HG03135 (cell line): ENCODE measurements at regions not wholly inside any gene's neighbourhood (a gene's known extent, or its start where the extent isn't known, plus 50 kb on each side); places are given as distances from the start of the nearest gene placed in this dataset.
"Not testable (repeated sequence)": the region's sequence is repeated elsewhere in the genome, so short reads cannot be mapped to it uniquely, and the experiment has no call there.

Source experiments
- ATAC-seq: cut with Tn5 transposase; IDR thresholded peaks from one replicate; pipeline ENCODE4 v1.9.1; 2021; ENCODE audit warnings: mild to moderate bottlenecking, moderate library complexity; ENCODE audit not compliant: unreplicated experiment

DNA sequence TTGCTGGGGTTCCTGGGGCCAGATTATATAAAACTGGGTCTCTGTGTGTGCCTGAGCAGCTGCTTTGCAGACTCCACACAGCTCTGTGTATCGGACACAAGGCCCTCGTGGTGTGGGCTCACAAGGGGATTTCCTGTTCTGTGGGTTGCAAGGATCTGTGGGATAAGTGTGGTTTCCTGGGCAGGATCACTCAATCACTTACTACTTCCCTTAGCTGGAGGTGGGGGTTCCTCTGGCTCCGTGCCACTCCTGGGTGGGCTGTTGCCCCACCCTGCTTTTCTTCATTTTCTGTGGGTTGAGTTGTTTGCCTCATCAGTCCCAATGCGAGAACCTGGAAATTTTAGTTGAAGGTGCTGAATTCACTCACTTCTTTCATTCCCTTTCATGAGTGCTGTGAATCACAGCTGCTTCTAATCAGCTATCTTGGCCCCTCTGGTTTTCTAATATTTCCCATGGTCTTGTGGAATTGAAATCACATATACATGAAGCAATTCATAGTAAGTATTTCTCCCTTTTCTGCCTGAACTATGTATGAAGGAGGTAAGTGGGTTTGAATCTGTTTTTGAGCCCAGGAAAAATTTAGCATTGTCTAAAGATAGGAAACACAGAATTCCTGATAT is 196.3 kb downstream of the DCDC2C start:
- no peak for ATAC-seq

DNA sequence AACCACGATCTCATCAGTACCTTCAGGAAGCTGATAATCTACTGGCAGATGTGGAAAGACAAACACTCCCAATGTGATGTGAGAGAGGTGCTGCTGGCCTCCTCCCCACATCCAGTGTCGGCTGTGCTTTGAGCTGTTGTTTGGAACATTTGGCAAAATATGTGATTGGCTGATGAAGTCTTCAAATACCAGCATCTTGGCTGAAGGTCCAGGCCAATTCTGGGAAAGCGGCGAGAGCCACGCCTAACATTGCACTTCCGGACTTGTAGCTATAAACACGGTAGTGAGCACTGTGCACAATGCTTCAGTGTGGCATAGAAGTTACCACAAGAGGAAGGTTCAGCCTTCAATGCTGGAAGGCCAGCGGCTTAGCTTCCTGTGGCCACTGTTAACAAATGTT is 198.8 kb downstream of the DCDC2C start:
- ATAC-seq, result no peak

DNA sequence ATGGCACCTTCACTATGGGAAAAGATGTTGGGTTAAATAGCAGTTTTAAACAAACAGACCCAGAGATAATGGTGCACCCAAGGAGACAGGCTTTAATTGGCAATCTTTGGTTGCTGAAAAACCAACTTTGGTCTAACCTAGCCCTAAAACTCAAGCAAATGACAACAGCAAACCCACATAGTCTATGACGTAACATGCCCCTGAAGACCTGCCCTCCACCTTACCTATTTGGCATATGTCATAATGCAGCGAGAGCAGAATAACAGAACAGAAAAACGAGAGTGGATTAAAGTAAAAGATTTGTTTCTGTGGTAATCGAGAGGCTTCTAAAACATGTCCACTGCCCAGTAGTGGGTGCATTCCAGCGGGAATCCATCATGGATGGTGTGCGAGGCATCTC is 200.7 kb downstream of the DCDC2C start:
- no peak for ATAC-seq

DNA sequence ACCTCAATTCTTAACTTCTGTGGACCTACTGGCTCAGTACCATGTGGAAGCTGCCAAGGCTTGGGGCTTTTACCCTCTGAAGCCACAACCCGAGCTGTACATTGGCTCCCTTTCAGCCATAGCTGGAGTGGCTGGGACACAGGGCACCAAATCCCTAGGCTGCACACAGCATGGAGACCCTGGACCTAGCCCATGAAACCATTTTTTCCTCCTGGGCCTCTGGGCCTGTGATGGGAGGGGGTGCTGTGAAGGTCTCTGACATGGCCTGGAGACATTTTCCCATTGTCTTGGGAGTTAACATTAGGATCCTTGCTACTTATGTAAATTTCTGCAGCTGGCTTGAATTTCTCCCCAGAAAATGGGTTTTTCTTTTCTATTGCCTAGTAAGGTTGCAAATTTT is 205.1 kb downstream of the DCDC2C start:
- ATAC-seq, result not testable (repeated sequence)

DNA sequence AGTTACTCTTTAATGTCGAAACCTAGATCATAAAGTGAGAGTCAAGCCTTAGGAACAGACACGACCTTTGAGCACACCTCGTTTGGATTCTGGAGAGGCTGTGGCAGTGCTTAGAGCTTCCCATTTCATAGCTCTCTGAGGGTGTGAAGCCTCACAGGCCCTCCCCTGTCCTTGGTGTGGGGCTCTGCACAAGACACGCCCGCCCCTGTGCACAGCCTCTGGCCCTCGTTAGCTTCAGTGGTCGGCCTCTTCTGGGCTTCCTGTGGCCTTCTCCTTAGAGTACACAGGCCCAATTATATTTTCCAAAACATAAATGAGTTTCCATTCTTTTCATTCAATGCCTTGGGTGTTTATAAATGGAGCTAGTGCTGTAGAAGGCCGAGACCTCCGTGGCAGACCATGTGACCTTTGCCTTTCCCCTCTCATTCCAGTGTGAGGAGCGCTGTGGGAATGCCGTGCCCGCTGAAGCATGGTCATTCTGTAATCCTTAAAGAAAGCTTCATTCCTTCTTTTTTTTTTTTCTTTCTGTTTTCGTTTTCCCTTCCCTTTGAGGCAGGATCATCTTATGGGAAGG is 208.6 kb downstream of the DCDC2C start:
- no peak for ATAC-seq

DNA sequence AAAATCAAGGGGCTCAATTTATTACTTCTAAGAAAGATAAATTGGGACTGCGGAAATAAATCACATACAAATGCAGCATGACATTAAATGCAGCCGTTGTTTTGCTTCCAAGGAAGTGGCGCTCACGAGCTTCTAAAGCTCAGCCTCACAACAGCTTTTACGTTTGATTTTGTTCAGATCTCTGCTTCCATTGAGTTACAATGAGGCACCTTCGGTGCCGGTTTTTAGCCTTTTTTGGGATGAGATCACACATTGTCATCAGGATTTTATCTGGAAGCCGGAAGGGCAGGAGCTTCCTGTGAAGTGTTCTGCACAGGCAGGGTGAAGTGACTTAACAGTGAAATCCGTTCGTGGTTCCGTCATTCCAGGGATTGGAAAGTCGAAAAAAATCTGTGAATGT is 209.8 kb downstream of the DCDC2C start:
- no peak for ATAC-seq

DNA sequence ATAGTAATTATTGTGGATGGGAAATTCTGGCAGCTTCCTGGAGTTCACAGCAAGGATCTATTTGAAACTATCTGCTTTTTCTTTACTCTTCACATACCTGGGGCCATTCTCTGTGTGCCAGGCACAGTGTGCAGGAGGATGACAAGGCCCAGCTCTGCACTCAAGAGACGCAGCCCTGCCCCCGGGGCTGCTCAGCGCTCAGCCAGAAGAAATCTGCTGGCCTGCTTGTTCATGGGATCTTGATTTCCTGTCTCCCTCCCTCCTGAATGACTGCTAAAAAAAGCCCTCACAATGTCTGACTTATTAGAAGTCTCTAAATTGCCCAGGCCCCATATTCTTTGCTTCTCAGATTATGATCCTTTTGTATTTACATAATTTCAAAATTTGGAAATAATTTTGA is 210.9 kb downstream of the DCDC2C start:
- ATAC-seq, result no peak

DNA sequence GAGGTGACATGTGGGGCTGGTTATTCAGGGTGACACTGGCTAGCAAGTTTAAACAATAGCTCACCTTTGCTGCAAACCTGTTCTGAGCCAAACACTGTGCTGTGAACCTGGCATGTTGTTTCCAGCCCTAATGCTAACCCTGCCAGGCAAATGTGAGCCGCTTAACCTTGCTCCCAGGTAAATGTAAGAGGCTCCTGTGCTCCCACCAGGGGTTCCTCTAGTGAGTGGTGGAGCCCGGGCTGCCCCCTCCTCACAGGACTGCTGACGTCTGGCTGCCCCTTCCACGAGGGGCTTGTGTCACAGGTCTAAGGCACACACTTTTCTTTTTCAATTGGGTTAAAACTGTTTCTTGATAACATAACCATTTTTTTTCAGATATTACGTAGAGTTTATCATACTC is 223.7 kb downstream of the DCDC2C start:
- ATAC-seq, result no peak

DNA sequence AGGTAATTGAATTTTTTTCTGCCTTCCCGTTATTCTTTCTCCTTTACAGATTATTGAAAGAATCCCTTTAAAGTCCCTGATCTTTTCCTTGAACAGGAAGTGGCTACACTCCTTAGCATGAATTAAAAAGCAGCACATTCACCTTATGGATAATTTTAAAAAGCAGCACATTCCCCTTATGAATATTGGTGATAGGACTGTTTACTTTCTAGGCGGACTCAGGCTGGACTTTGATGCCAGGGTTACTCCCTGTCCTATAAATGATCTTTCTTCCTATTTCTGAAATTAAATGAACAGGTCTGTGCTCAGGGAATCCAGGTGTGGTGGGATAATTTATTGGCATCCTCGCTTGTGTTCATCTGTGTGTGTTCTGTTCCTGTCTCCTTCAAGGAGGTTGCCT is 226.0 kb downstream of the DCDC2C start:
- ATAC-seq, result no peak

DNA sequence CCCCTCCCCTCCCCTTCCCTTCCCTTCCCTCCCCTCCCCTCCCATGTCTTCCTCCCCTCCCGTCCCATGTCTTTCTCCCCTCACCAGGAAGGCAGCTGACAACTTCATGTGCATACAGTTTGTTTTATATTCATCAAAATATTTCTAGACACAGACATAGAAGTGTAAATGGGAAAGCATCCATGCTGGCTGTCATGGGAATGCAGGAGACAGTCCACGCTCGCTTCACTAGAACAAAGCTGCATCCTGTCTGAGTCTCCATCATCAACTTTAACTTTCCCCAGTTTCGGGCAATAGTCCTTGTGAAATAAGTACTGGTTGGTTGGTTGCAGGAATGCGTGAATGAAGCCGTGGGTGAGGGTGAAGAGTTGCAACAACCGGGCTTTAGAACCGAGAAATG is 226.9 kb downstream of the DCDC2C start:
- ATAC-seq, result no peak

DNA sequence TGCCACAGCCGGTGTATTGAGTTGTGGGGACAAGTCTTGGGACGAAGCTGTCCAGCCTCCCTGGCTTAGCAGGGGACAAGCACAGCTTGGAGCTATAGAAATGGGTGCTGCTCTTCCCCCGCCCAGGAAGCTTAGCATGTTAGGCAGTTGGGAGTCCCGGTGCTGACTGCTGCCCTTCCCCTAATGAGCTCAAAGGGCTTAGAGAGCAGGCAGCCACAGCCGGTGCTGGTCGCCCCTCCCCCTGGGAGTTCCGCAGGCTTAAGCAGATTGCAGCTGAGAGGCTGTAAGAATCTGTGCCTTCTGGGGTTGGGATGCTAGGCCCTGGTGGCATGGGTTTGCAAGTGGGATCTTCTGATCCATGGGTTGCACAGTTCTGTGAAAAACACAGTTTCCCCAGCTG is 237.3 kb downstream of the DCDC2C start:
- ATAC-seq, result no peak

DNA sequence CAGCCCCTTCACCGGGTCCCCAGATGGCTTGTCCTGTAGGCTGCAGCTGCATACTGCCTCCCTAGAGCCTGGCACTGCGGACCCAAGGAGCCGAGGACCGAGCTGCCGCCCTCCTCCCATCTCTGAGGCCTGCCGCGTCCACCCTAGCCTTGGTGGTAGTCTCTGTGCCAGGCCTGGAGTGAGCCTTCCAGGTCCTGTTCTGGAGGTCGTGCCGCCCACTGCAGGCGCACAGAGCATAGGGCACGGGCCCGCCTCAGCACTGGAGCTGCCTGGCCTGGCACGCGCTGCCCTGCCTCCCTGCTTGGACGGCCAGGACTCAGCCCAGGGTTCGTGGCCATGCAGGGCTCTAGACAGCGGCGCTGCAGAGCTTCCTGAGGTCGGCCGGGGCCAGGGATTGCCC is 239.5 kb downstream of the DCDC2C start:
- ATAC-seq, result no peak

DNA sequence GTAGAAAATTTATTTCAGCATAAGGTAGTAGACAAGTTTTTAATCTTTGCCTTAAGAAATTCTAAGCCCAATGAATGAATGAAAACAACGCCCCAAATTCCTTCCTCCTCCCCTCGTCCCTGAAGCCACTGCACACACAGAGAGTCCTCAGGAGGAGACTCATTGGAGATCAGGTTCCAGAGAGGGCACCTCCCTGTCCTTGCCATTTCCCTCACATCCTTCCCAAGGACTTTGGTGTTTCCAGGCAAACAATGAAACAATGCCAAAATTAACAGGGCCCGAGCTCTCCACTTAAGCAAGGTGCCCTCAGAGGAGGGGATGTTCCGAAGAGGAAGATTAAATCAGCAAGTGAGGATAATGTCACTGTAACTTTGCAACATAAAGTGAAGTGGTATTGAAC is 240.7 kb downstream of the DCDC2C start:
- ATAC-seq, result no peak

DNA sequence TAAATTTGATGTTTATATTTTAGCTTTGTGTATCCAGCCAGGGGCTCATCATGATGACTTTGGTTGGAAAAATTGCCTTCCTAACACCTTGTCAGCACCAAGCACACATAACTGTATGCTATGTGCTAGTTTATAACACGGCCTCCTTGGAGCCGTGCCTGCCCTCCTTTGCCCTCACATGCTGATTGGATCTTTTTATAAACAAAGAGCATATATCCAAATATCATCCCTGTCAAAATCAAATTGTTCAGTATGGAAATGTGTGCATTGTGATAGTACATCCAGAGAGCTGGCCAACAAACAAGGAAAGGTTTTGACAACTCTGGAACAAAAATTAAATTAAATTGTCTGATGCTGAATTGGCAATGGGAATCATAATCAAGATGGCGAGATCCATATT is 241.5 kb downstream of the DCDC2C start:
- no peak for ATAC-seq

DNA sequence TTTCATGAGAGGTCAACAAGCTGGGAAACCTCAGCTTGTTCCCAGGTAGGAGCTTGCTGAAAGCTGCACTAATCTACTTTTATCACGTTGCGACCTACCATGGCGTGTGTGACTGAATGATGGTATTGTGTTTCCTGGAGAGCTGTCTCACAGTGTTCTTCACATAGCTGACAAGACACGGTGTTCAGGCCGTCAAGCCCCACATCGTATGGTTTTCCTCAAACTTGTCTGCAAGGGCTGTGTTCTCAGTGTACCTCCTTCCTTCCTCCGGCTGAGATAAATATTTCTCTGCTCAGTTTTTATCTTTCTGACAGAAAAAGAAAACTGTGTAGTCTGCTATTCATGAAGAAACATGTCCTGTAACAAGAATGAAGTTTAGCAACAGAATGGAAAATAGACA is 244.8 kb downstream of the DCDC2C start:
- ATAC-seq, result no peak

DNA sequence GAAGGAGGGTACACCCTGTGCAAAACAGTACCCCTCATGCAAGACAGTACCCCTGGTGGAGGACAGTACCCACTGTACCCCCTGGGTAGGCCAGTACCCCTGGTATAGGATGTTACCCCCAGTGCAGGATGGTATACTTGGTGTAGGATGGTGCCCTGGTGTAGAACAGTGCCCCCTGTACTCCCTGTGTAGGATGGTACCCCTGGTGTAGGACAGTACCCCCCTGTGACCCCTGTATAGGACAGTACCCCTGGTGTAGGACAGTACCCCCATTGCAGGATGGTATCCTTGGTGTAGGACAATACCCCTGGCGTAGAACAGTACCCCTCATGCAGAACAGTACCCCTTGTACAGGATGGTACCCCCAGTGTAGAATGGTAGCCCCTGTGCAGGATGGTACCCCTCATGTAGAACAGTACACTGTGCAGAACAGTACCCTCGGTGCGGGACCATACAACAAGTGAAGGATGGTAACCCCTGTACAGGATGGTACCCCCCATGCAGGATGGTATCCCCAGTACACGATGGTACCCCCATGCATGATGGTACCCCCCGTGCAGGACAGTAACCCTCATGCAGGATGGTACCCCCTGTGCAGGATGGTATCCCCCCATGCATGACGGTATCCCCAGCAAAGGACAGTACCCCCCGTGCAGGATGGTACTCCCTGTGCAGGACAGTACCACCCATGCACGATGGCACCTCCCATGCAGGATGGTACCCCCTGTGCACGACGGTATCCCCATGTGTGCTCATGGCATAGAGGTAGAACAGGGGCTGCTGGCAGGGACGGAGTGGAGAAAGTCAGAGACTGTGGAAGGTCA is 248.0 kb downstream of the DCDC2C start:
- ATAC-seq, result no peak

DNA sequence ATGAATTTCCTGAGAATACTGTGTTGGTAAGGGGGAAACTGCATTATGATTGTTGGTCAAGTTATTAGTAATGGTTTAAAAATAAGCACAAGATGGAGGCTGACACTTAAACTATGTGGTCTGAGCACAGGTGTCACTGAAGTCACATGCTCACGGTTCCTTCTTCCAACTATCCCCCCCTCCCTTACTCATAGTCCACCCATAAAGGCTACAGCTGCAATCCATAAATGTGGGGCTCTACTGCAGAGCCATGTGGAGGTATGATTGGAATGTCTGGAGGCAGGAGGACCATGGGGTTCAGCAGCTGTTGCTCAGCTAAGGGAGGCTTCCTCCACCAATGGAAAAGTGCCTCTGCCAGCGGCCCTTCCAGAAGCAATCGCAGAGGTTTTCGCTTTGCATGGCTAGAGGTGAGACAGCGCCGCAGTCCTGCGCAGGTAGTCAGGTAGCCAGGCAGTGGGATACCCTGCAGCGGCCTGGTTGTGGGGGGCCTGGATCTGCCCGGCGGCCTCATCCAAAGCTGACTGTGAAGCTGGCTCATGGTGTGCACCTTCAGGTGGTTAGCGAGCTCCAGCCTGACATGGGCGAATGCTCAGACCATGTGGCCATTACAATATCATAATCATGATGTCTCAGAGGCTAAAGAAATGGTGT is 249.6 kb downstream of the DCDC2C start:
- no peak for ATAC-seq

DNA sequence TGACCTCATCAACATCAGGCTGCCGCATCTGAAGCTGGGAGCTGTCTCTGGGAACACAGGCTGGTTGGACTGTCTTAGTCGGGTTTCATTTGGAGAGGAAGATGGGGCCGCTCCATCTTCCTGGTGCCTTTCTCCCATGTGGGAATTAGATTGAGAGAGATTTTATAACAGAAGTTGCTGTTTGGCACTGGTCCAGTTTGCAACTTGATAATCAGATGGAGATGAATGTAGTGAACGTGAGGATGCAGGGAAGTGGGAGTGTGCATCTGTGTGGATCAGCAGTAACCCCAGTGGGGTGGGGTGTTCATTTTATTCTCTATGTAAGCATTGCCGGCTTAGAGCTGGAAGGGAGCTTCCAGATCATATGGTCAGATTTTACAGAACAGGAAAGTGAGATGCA is 250.9 kb downstream of the DCDC2C start:
- ATAC-seq, result no peak

DNA sequence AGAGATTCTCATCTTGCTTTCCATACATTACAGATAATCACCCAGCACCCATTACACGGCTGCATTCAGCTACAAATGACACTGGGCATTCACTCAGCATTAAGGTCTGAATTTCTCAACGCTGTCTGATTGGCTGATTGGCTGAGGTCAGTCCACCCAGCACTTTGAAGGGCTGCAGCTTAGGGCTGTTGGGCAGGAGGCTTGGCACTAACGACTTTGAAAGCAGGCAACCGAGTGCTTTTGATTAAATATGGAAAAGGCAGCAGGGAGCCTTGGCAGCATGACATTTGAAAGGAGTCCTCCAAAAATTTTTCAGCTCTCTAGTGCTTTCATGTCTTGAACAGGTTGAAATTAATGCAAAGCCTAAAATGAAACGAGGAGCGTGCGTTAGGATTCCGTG is 253.0 kb downstream of the DCDC2C start:
- no peak for ATAC-seq

DNA sequence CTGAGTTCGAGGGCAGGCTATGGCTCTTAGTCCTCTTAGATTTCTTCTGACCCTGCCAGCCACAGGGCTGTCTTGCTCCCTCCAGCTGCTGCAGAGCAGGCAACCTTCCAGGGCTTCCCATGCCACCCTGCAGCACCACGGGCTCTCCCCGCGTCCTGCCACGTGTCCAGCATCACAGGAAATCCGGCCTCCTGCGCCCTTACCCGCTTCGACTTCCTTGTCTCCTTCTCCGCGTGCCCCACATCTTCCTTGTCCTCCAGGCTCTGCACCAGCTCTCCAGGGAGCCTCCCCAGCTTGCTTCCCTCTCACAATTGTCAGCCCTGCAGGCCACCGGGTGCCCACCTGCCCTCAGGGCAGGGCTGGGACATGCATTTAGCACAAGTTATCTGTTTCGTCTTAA is 253.5 kb downstream of the DCDC2C start:
- no peak for ATAC-seq

DNA sequence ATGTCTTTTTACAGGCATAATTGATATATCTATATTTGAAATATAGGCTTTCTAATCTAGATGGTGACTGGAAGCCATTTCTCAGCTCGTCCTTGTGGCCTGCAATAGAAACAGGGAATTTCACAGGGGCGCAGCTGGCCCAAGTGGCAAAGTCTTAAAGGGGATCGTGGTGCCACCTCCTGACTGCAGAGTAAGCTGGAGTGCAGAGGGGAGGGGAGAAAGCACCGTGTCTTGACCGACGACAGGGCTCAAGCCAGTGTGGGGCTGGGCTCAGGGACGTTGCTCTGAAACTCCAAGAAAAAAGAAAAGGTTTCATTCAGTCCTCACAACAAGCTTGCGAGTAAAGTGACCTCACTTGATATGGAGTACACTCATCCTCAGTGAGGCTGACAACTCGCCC is 255.1 kb downstream of the DCDC2C start:
- ATAC-seq, result no peak

DNA sequence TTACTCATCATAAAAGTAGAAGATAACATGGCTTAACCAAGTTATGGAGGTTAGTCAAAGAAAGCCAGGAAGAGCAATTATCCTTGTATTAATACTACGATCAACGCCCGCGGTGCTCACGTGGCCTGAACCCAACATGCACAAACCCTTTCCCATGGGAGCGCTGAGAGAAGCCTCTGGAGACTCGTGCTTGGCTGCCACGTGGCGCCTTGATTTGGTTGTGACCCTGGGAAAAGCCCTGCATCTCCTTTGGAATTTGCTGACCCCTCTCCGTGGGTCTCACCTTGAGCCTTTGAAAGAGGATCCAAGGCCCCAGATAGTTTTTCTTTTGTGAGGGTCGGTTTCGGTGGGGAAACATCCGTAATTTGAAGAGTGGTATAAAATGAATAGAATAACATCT is 255.6 kb downstream of the DCDC2C start:
- no peak for ATAC-seq
